Osteocyte (in vitro differentiated cells): ENCODE measurements at regions not wholly inside any gene's neighbourhood (a gene's known extent, or its start where the extent isn't known, plus 50 kb on each side); places are given as distances from the start of the nearest gene placed in this dataset.

ENCODE experiments used
- DNase-seq: peaks from one replicate; pipeline ENCODE4 v3.0.0; 2021; ENCODE audit warnings: mixed read lengths; ENCODE audit not compliant: unreplicated experiment; ENCODE audit errors: extremely low spot score
- H3K27ac Mint-ChIP-seq: one replicate; pipeline ENCODE4 v1.8.0; 2021; ENCODE audit warnings: mild to moderate bottlenecking, mixed read lengths; ENCODE audit not compliant: unreplicated experiment
- H3K27me3 Mint-ChIP-seq: one replicate; pipeline ENCODE4 v1.8.0; 2021; ENCODE audit warnings: mixed read lengths; ENCODE audit not compliant: unreplicated experiment
- H3K36me3 Mint-ChIP-seq: one replicate; pipeline ENCODE4 v1.8.0; 2021; ENCODE audit warnings: mixed read lengths; ENCODE audit not compliant: unreplicated experiment
- H3K4me1 Mint-ChIP-seq: one replicate; pipeline ENCODE4 v1.8.0; 2021; ENCODE audit warnings: mixed read lengths; ENCODE audit not compliant: unreplicated experiment
- H3K4me3 Mint-ChIP-seq: one replicate; pipeline ENCODE4 v1.8.0; 2021; ENCODE audit warnings: mild to moderate bottlenecking, moderate library complexity, mixed read lengths; ENCODE audit not compliant: unreplicated experiment
- H3K9me3 Mint-ChIP-seq: one replicate; pipeline ENCODE4 v1.8.0; 2021; ENCODE audit warnings: mixed read lengths; ENCODE audit not compliant: unreplicated experiment
- TF ChIP-seq, protein P1 (sequence below): fragments of 200-600 bp; sonication (generic); IDR thresholded peaks from 2 replicates; pipeline ENCODE4 v1.5.0; 2021; ENCODE audit warnings: antibody characterized with exemption, mild to moderate bottlenecking, moderate library complexity

DNA sequence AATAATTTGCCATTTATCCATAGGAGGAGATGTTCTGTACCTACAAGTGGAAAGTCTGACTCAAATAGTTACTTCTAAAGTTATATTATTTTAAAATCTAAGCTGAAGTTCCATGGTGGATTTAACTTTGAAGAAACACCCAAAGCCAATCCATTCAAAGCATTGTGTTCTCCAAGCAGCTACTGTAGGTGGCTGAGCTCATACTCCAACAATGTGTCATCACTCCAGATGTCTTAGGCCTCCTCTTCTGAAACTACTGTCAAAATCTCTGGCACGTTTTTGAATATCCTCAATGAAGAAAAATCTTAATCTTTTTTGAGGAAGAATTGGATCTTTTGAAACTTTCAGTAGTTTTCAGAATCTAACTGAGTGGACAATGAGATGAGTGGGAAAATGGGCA is 169.1 kb downstream of the PTEN start:
- H3K36me3 Mint-ChIP-seq: no peaks in the 10 kb centered on the region
- H3K4me1 Mint-ChIP-seq: peaks cover 11% of the 10 kb centered on the region
- TF ChIP-seq, protein P1, sequence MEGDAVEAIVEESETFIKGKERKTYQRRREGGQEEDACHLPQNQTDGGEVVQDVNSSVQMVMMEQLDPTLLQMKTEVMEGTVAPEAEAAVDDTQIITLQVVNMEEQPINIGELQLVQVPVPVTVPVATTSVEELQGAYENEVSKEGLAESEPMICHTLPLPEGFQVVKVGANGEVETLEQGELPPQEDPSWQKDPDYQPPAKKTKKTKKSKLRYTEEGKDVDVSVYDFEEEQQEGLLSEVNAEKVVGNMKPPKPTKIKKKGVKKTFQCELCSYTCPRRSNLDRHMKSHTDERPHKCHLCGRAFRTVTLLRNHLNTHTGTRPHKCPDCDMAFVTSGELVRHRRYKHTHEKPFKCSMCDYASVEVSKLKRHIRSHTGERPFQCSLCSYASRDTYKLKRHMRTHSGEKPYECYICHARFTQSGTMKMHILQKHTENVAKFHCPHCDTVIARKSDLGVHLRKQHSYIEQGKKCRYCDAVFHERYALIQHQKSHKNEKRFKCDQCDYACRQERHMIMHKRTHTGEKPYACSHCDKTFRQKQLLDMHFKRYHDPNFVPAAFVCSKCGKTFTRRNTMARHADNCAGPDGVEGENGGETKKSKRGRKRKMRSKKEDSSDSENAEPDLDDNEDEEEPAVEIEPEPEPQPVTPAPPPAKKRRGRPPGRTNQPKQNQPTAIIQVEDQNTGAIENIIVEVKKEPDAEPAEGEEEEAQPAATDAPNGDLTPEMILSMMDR: no peak
- no peaks in the 10 kb centered on the region for H3K27me3 Mint-ChIP-seq
- no peaks in the 10 kb centered on the region for H3K9me3 Mint-ChIP-seq
- H3K27ac Mint-ChIP-seq: peak overlapping the region; percentile 32
- DNase-seq: no peak
- no peak overlapping the region for H3K4me3 Mint-ChIP-seq

DNA sequence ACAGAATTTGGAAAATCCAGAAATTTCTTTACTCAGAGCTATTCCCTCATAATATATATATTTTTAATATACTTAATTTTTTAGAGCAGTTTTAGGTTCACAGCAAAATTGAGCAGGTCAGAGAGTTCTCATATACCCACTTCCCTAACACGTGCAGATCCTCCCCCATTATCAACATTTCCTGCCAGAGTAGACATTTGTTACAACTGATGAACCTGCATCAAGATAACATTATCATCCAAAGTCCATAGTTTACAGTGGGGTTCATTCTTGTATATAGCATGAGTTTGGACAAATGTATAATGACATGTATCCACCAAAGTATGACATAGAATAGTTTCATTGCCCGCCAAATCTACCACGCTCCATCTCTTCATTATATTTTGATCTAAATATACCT is 170.0 kb downstream of the PTEN start:
- Mint-ChIP-seq H3K4me1 (peaks cover 9% of the 10 kb centered on the region), H3K27ac (no peak overlapping the region), H3K9me3 (no peaks in the 10 kb centered on the region), H3K27me3 (no peaks in the 10 kb centered on the region), H3K4me3 (no peak overlapping the region), H3K36me3 (no peaks in the 10 kb centered on the region)
- DNase-seq: no peak
- TF ChIP-seq, protein P1: no peak

DNA sequence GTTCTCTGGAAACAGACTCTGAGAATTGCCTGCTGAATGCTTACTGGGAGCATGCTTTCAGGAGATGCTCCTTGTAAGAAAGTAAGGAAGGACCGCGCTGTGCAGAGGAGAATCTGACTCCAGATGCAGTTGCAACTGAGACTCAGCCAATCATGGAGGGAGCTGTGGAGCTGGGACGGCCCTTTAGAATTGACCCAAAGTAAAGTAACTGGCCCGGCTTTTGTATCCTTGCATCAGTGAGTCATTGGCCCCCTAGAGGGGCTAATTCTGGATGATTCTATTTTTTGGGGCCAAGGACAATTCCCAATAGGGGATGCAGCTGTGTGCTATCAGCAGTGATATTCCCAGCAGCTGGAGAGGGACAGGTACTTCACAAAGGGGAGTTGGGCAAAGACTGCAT is 170.4 kb downstream of the PTEN start:
- TF ChIP-seq, protein P1: no peak
- no peaks in the 10 kb centered on the region for H3K36me3 Mint-ChIP-seq

DNA sequence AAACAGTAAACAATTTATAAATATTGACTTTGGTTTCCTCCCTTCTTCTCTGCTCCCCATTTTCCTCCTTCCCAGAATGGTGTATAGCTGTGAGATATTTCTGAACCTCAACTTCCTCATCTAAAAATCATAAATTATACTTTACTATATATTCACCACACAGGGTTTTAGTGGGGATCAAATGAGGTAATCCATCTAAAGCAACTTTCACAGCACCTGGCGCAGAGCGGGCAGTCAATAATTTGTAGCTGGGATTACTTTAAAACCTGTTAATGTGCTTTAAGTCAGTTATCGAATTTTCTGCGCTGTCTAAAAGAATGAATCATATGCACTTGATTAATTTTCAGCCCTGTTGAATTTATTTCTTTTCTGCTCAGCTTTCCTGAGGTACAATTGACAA is 172.7 kb downstream of the PTEN start:
- no peaks in the 10 kb centered on the region for H3K36me3 Mint-ChIP-seq
- peaks cover 9% of the 10 kb centered on the region for H3K4me1 Mint-ChIP-seq
- H3K27me3 Mint-ChIP-seq: no peaks in the 10 kb centered on the region

More for the DNA sequence above, 170.4 kb downstream of the PTEN start:
- no peak overlapping the region for H3K27ac Mint-ChIP-seq
- no peak for DNase-seq
- no peaks in the 10 kb centered on the region for H3K9me3 Mint-ChIP-seq
- H3K4me1 Mint-ChIP-seq: peaks cover 9% of the 10 kb centered on the region
- H3K27me3 Mint-ChIP-seq: no peaks in the 10 kb centered on the region
- H3K4me3 Mint-ChIP-seq: no peak overlapping the region

DNA sequence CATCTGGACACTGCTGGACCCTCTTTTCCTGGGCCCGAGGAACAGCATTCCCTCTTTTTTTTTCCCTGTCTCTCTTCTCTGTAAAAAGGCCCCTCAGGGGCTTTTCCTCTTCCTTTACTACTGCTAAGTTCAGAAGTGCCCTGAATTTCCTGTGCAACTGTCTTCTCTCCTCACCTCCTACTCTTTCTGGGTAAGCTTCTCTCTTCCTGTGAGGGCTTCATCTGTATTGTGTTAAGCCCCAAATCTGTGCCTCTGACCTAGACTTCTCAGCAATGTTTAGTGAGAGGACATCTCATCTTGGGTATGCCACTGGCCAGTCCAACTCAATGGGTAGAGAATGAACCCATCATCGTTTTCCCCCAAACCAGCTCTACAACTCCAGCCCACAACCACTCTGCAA is 174.2 kb downstream of the PTEN start:
- H3K9me3 Mint-ChIP-seq: no peaks in the 10 kb centered on the region
- no peak overlapping the region for H3K4me3 Mint-ChIP-seq
- no peaks in the 10 kb centered on the region for H3K36me3 Mint-ChIP-seq
- no peak for DNase-seq
- no peaks in the 10 kb centered on the region for H3K27me3 Mint-ChIP-seq
- no peak overlapping the region for H3K27ac Mint-ChIP-seq
- TF ChIP-seq, protein P1: no peak
- peaks cover 9% of the 10 kb centered on the region for H3K4me1 Mint-ChIP-seq

More for the DNA sequence above, 172.7 kb downstream of the PTEN start:
- no peak overlapping the region for H3K27ac Mint-ChIP-seq
- no peak overlapping the region for H3K4me3 Mint-ChIP-seq
- DNase-seq: no peak
- TF ChIP-seq, protein P1: no peak
- no peaks in the 10 kb centered on the region for H3K9me3 Mint-ChIP-seq
